Neural cell (in vitro differentiated cells): ENCODE measurements at regions not wholly inside any gene's neighbourhood (a gene's known extent, or its start where the extent isn't known, plus 50 kb on each side); places are given as distances from the start of the nearest gene placed in this dataset.

Experiments used
- CTCF ChIP-seq: fragments of 450-650 bp; IDR thresholded peaks from 2 replicates; pipeline ENCODE4 v1.5.1; 2014; ENCODE audit warnings: antibody characterized with exemption, mild to moderate bottlenecking, moderate library complexity; ENCODE audit not compliant: poor library complexity, severe bottlenecking
- EZH2 ChIP-seq: fragments of 200-600, 300-800 bp; shearing (Covaris generic), sonication (generic); IDR thresholded peaks from 2 replicates; pipeline ENCODE4 v1.6.1; 2014; ENCODE audit warnings: antibody characterized with exemption, low read length, borderline replicate concordance, mild to moderate bottlenecking; ENCODE audit not compliant: insufficient read depth, poor library complexity, severe bottlenecking
- POLR2AphosphoS5 ChIP-seq: IDR thresholded peaks from 2 replicates; pipeline ENCODE4 v1.6.1; 2012
- SMC3 ChIP-seq: fragments of 450-650 bp; conservative IDR thresholded peaks from 2 replicates; pipeline ENCODE4 v1.6.1; 2014; ENCODE audit warnings: antibody characterized with exemption, mild to moderate bottlenecking, moderate library complexity; ENCODE audit not compliant: poor library complexity
- TF ChIP-seq, protein P1 (sequence below): IDR thresholded peaks from 2 replicates; pipeline ENCODE4 v1.6.1; 2012; ENCODE audit warnings: borderline replicate concordance

DNA sequence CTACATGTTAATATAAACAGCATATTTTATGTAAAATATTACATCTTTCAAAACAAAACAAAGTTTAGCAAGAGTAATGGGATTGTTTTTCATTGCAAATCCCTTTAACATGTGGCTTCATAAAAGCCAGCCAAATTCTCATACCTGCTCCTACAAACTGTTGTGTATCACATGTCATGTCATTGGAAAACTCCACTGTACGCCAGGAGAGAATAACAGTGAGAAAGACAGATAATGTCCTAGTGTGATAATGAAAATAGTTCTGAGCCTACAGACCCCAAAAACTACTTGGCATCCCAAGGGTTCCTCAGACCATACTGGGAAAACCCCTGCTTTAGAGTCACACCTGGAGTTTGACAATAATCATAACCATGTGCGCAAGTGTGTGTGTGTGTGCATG lies 182.7 kb upstream of the HNRNPA3 start:
- TF ChIP-seq POLR2AphosphoS5 (no peak), CTCF (no peak), EZH2 (no peak), SMC3 (no peak)
- TF ChIP-seq, protein P1, sequence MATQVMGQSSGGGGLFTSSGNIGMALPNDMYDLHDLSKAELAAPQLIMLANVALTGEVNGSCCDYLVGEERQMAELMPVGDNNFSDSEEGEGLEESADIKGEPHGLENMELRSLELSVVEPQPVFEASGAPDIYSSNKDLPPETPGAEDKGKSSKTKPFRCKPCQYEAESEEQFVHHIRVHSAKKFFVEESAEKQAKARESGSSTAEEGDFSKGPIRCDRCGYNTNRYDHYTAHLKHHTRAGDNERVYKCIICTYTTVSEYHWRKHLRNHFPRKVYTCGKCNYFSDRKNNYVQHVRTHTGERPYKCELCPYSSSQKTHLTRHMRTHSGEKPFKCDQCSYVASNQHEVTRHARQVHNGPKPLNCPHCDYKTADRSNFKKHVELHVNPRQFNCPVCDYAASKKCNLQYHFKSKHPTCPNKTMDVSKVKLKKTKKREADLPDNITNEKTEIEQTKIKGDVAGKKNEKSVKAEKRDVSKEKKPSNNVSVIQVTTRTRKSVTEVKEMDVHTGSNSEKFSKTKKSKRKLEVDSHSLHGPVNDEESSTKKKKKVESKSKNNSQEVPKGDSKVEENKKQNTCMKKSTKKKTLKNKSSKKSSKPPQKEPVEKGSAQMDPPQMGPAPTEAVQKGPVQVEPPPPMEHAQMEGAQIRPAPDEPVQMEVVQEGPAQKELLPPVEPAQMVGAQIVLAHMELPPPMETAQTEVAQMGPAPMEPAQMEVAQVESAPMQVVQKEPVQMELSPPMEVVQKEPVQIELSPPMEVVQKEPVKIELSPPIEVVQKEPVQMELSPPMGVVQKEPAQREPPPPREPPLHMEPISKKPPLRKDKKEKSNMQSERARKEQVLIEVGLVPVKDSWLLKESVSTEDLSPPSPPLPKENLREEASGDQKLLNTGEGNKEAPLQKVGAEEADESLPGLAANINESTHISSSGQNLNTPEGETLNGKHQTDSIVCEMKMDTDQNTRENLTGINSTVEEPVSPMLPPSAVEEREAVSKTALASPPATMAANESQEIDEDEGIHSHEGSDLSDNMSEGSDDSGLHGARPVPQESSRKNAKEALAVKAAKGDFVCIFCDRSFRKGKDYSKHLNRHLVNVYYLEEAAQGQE = no peak
